ENCODE measurements at regions not wholly inside any gene's neighbourhood (a gene's known extent, or its start where the extent isn't known, plus 50 kb on each side); places are given as distances from the start of the nearest gene placed in this dataset.

DNA sequence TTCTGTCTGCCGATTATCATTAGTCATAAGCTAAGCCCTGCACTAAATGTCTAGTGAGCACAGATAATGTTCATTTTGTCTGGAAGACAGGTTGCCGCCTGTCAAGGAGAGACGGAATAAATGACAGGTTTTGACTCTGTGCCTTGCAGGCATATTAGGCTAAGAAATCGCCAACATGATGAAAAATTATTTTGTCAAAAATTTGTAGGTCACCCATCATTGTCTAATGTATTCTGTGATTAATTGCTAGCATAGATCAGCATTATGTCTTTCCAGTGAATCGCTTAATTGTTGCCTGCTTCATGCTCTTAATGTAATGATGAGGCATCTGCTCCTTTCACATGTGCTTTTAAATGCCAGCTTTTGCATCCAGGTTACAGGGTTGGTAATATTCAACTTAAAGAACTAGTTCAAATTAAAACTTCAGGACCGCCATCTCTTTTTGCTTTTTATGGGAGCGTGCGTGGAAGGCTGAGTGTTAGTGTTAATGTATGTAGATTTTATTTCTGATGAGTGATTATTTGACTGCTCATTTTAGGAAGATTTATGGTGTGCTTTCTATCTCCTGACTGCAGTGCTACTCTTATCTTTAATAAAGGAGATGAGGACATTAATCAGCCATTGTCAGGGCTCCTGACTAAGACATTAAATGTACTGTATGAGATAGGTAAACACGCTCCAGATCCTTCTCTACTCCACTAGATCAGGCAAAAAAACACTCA is 120.8 kb upstream of the MEIS2 start:
- no peaks in the 10 kb centered on the region for H3K27me3 Mint-ChIP-seq (ENCODE audit: low read depth)
- H3K4me1 Mint-ChIP-seq (ENCODE audit: low read depth), result no peaks in the 10 kb centered on the region
- no peak overlapping the region for H3K27ac Mint-ChIP-seq
- H3K36me3 Mint-ChIP-seq (ENCODE audit: low read depth), result no peaks in the 10 kb centered on the region
- CTCF ChIA-PET, result no interaction called here
- DNase-seq, result no peak
- intact Hi-C loops (cut with micrococcal nuclease), result no loop called here
- no peaks in the 10 kb centered on the region for H3K9me3 Mint-ChIP-seq
- H3K4me3 Mint-ChIP-seq, result no peak overlapping the region

DNA sequence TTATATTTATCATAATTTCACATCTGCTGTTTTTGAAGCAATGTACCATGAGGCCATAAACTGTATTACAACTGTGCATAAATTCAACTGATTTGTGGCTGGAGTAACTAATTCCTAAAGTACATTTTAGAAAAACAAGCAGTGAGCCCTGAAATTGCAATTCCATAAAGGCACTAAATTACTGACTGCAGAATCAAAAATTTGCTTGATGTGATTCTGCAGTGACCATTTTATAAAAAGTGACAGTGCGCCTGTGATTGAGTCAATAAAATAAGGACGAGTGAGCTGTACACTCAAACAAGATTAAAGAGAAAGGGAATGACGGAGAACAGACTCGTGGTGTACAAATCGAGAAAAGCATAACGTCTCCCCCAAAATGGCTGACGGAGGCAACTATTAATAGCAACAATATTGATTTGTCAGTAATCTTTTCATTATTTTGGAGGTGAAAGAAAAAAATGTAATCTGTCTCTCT is 121.4 kb upstream of the MEIS2 start:
- Mint-ChIP-seq H3K4me3 (no peak overlapping the region), H3K9me3 (no peaks in the 10 kb centered on the region), H3K27me3 (ENCODE audit: low read depth) (no peaks in the 10 kb centered on the region), H3K36me3 (ENCODE audit: low read depth) (no peaks in the 10 kb centered on the region), H3K27ac (no peak overlapping the region), H3K4me1 (ENCODE audit: low read depth) (no peaks in the 10 kb centered on the region)
- CTCF ChIA-PET, result no interaction called here
- intact Hi-C loops (cut with micrococcal nuclease), result no loop called here
- no peak for DNase-seq

GRCh38 chr15:37223089-37223488 is 122.7 kb upstream of the MEIS2 start:
- H3K27ac Mint-ChIP-seq, result no peak overlapping the region
- H3K36me3 Mint-ChIP-seq (ENCODE audit: low read depth), result no peaks in the 10 kb centered on the region
- no peaks in the 10 kb centered on the region for H3K9me3 Mint-ChIP-seq
- no peak overlapping the region for H3K4me3 Mint-ChIP-seq
- no peak for DNase-seq
- no peaks in the 10 kb centered on the region for H3K4me1 Mint-ChIP-seq (ENCODE audit: low read depth)
- CTCF ChIA-PET, result no interaction called here
- no peaks in the 10 kb centered on the region for H3K27me3 Mint-ChIP-seq (ENCODE audit: low read depth)
- intact Hi-C loops (cut with micrococcal nuclease), result no loop called here

DNA sequence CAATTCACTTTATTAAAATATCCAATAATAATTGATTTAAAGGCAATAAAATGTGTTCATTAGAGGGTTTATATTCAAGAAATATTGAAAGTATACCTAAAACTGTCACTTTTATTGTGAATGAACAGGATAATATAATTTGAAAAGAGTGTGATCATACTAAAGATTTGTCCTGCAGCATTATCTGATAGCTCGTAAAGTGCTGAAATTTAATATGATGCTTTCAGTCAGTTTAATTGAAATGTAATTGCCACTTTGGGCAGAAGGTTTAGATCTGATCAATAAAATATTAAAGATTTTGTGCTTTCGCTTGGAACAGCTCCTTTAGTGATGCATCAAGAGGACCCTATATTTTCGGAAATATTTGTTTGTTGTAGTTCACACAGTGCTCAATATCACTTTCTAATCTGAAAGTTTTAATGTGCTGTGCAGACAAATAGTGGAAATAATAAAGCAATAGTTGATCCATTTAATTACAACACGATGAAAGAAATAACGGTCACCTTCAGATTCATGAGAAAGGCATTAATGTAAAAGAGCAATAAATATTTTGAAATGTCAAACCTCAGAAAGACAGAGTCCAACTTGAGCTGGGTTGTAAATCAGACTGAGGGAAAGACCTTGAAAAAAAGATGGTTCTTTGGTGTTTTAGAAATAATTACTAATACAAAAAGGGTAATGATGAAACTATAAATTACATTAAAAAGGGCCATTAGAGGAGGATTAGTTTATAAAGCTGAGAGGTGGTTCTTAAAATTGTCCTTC is 129.7 kb upstream of the MEIS2 start:
- DNase-seq, result no peak
- intact Hi-C loops (cut with micrococcal nuclease), result no loop called here
- no peaks in the 10 kb centered on the region for H3K27me3 Mint-ChIP-seq (ENCODE audit: low read depth)
- no peaks in the 10 kb centered on the region for H3K36me3 Mint-ChIP-seq (ENCODE audit: low read depth)
- H3K9me3 Mint-ChIP-seq, result peaks cover 1% of the 10 kb centered on the region
- H3K4me3 Mint-ChIP-seq, result no peak overlapping the region
- no peaks in the 10 kb centered on the region for H3K4me1 Mint-ChIP-seq (ENCODE audit: low read depth)
- CTCF ChIA-PET, result no interaction called here
- no peak overlapping the region for H3K27ac Mint-ChIP-seq

DNA sequence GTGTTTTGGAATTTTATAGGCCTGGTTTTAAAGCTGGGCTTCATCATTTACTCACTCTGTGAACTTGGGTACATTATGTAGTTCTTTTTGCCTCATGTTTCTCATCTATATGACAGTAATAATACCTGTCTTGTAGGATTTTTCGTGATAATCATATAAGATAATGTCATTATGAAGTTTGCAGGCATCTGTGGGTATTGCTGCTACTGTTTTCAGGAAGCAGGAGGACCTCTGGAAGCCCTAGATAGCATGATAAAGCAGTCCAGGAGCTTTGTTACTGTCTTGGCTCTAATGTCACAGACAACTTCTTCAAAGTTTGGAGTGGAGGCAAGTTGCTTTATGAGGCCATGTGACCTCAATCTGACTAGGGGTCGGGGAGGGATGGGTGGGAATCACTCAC is 145.0 kb upstream of the MEIS2 start:
- H3K4me3 Mint-ChIP-seq, result no peak overlapping the region
- H3K4me1 Mint-ChIP-seq (ENCODE audit: low read depth), result no peaks in the 10 kb centered on the region
- peaks cover 2% of the 10 kb centered on the region for H3K27me3 Mint-ChIP-seq (ENCODE audit: low read depth)
- H3K36me3 Mint-ChIP-seq (ENCODE audit: low read depth), result no peaks in the 10 kb centered on the region
- DNase-seq, result no peak
- intact Hi-C loops (cut with micrococcal nuclease), result no loop called here
- H3K9me3 Mint-ChIP-seq, result peaks cover 2% of the 10 kb centered on the region
- CTCF ChIA-PET, result no interaction called here
- no peak overlapping the region for H3K27ac Mint-ChIP-seq

- Mint-ChIP-seq H3K36me3 (ENCODE audit: low read depth) (no peaks in the 10 kb centered on the region), H3K27ac (no peak overlapping the region), H3K27me3 (ENCODE audit: low read depth) (no peaks in the 10 kb centered on the region), H3K4me1 (ENCODE audit: low read depth) (no peaks in the 10 kb centered on the region), H3K9me3 (no peaks in the 10 kb centered on the region), H3K4me3 (no peak overlapping the region)
- CTCF ChIA-PET, result no interaction called here
- intact Hi-C loops (cut with micrococcal nuclease), result no loop called here
- no peak for DNase-seq
Observed at GRCh38 chr15:37246065-37246464, 145.7 kb upstream of the MEIS2 start.

DNA sequence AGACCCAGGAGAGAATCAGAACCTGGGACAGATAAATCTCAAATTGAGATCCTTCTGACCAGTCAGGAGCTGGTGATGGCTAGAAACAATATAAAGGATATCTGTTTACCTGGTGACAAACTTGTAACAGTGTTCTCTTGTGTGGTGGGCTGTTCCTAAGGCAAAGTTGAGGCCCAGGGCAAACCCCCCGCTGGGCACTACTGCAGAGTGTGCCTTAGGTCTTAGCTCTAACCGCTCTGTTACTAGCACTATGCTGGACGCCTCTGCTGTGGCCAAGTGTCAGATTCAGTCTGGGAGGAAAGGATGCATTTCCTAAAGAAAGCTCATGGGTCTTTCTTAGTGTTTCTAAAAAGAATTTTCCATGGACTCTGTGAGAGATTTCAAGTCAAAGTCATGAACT is 146.5 kb upstream of the MEIS2 start:
- CTCF ChIA-PET, result no interaction called here

DNA sequence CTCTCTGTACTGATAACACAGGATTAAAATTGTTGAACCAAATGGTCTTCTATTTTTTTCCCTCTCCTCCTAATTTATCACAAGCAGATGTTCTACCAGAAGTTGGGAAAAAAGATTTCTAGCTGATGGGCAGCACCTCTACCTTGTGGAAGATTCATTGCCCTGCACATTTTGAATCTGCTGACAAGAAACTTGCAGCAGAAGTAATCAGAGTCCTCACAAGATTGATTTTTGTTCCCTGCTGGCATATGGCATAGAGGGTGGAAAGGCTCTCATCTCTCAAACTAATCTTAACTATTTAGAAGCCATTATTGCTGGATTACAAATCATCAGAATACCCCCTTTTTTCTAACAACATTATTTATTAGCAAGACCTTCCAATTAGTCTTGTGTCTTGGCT is 148.9 kb upstream of the MEIS2 start:
- DNase-seq, result no peak
- Mint-ChIP-seq H3K4me3 (no peak overlapping the region), H3K27me3 (ENCODE audit: low read depth) (no peaks in the 10 kb centered on the region), H3K4me1 (ENCODE audit: low read depth) (no peaks in the 10 kb centered on the region), H3K27ac (no peak overlapping the region), H3K36me3 (ENCODE audit: low read depth) (no peaks in the 10 kb centered on the region), H3K9me3 (peaks cover 1% of the 10 kb centered on the region)
- CTCF ChIA-PET, result no interaction called here
- intact Hi-C loops (cut with micrococcal nuclease), result no loop called here

More for the DNA sequence above, 146.5 kb upstream of the MEIS2 start:
- intact Hi-C loops (cut with micrococcal nuclease), result no loop called here
- no peak for DNase-seq
- Mint-ChIP-seq H3K27me3 (ENCODE audit: low read depth) (no peaks in the 10 kb centered on the region), H3K36me3 (ENCODE audit: low read depth) (no peaks in the 10 kb centered on the region), H3K9me3 (no peaks in the 10 kb centered on the region), H3K27ac (no peak overlapping the region), H3K4me3 (no peak overlapping the region), H3K4me1 (ENCODE audit: low read depth) (no peaks in the 10 kb centered on the region)

GRCh38 chr15:37252530-37252929 is 152.2 kb upstream of the MEIS2 start:
- no peak for DNase-seq
- H3K4me1 Mint-ChIP-seq (ENCODE audit: low read depth), result no peaks in the 10 kb centered on the region
- CTCF ChIA-PET, result no interaction called here
- H3K4me3 Mint-ChIP-seq, result no peak overlapping the region
- no peaks in the 10 kb centered on the region for H3K27me3 Mint-ChIP-seq (ENCODE audit: low read depth)
- H3K36me3 Mint-ChIP-seq (ENCODE audit: low read depth), result no peaks in the 10 kb centered on the region
- peaks cover 1% of the 10 kb centered on the region for H3K9me3 Mint-ChIP-seq
- H3K27ac Mint-ChIP-seq, result no peak overlapping the region
- intact Hi-C loops (cut with micrococcal nuclease), result no loop called here

DNA sequence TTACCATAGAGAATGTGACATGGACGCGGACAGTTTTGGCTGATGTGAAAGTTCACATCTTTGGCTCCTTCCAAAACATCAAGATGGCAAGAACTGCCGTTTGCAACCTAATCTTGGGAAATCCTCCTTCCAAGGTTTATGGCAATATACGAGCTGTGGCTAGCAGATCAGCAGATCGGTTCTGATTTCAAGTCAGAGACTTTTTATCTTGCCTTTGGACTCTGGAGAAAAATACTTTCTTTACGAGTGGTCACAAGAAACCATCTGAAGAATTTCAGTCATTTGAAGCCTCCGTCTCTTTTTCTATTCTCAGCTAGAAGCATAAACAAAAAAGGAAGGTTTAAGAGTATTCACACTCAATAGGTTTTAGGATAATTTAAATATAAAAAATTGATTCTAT is 153.5 kb upstream of the MEIS2 start:
- CTCF ChIA-PET, result no interaction called here
- Mint-ChIP-seq H3K27me3 (ENCODE audit: low read depth) (no peaks in the 10 kb centered on the region), H3K9me3 (peaks cover 1% of the 10 kb centered on the region), H3K36me3 (ENCODE audit: low read depth) (no peaks in the 10 kb centered on the region), H3K27ac (no peak overlapping the region), H3K4me1 (ENCODE audit: low read depth) (no peaks in the 10 kb centered on the region), H3K4me3 (no peak overlapping the region)
- intact Hi-C loops (cut with micrococcal nuclease), result no loop called here
- no peak for DNase-seq

DNA sequence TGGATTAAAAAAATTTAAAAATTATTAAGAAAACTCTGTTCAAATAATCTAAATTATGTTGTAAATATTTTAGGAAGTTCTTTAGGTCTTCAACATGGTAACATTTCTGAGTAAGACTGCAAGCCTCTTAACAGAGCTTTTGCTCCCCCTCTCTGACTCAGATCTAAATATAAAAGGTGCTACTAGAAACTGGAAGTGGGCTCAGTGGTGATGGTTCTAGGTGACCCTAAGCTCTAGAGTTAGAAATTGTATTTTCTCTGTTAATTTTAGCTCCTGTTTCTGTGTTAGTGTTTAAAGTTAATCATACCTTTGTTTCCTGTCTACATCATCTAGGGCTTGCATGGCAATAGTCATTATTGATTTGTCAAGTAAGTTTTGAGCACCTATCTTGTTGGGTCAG is 159.9 kb upstream of the MEIS2 start:
- CTCF ChIA-PET, result no interaction called here
- Mint-ChIP-seq H3K36me3 (ENCODE audit: low read depth) (no peaks in the 10 kb centered on the region), H3K4me3 (no peak overlapping the region), H3K27ac (no peak overlapping the region), H3K27me3 (ENCODE audit: low read depth) (no peaks in the 10 kb centered on the region), H3K9me3 (peaks cover 4% of the 10 kb centered on the region), H3K4me1 (ENCODE audit: low read depth) (no peaks in the 10 kb centered on the region)
- no peak for DNase-seq
- intact Hi-C loops (cut with micrococcal nuclease), result no loop called here

GRCh38 chr15:37261685-37262084 is 161.3 kb upstream of the MEIS2 start:
- no peak for DNase-seq
- H3K9me3 Mint-ChIP-seq, result peaks cover 4% of the 10 kb centered on the region
- H3K27me3 Mint-ChIP-seq (ENCODE audit: low read depth), result no peaks in the 10 kb centered on the region
- H3K36me3 Mint-ChIP-seq (ENCODE audit: low read depth), result no peaks in the 10 kb centered on the region
- H3K4me1 Mint-ChIP-seq (ENCODE audit: low read depth), result no peaks in the 10 kb centered on the region
- CTCF ChIA-PET, result no interaction called here
- H3K27ac Mint-ChIP-seq, result no peak overlapping the region
- H3K4me3 Mint-ChIP-seq, result no peak overlapping the region
- intact Hi-C loops (cut with micrococcal nuclease), result no loop called here

DNA sequence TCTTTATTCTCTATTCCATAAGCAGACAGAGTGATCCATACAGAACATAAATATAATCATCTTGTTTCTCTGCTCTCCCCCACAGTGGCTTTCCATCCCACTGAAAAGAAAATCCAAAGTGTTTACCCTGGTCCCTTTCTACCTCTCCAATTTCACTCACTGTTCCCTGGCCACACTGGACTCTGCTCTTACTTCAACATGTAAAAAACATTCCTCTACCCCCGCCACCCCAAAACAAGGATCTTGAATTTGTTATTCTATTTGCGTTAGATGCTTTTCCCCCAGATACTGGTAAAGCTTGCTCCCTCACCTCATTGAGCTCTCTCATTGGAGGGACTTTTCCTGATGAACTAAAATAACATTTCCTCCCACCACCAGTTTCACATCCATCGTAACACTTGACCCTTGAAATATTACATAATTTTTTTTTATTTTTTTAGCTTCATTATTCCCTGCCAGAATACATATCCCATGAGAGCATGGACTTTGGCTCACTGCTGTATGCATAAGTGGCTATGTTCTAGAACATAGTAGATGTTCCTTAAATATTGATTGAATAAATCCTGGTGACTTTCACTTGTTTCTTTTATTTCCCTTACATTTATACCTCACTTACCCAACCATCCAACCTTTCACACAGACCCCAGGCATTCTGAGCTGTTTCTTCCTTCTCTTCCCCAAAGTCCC is 162.7 kb upstream of the MEIS2 start:
- no peak overlapping the region for H3K27ac Mint-ChIP-seq
- intact Hi-C loops (cut with micrococcal nuclease), result no loop called here
- H3K9me3 Mint-ChIP-seq, result peaks cover 4% of the 10 kb centered on the region
- DNase-seq, result no peak
- no peaks in the 10 kb centered on the region for H3K4me1 Mint-ChIP-seq (ENCODE audit: low read depth)
- no peaks in the 10 kb centered on the region for H3K36me3 Mint-ChIP-seq (ENCODE audit: low read depth)
- no peaks in the 10 kb centered on the region for H3K27me3 Mint-ChIP-seq (ENCODE audit: low read depth)
- no peak overlapping the region for H3K4me3 Mint-ChIP-seq
- CTCF ChIA-PET, result no interaction called here

Data from activated naive CD4-positive, alpha-beta T cell treated with anti-CD3 and anti-CD28 coated beads for 36 hours (primary cell).